ENCODE measurements at regions not wholly inside any gene's neighbourhood (a gene's known extent, or its start where the extent isn't known, plus 50 kb on each side); places are given as distances from the start of the nearest gene placed in this dataset.
"Not testable (repeated sequence)": the region's sequence is repeated elsewhere in the genome, so short reads cannot be mapped to it uniquely, and the experiment has no call there.

GRCh38 chr16:88221001-88221761 lies 161.6 kb upstream of the ZNF469 start:
- WGBS, 2 donors, result 57 to 75% methylated on average over 20 to 21 of the region's 29 CpGs
- H3K27ac ChIP-seq; DNase-seq; H3K4me1 ChIP-seq; H3K4me3 ChIP-seq (replicated peaks in 1 of 3); intact Hi-C loops (cut with DNase I); H3K36me3 ChIP-seq; H3K27me3 ChIP-seq; H3K9me3 ChIP-seq: not testable (repeated sequence)

- DNase-seq; H3K4me1 ChIP-seq; H3K9me3 ChIP-seq; H3K27ac ChIP-seq; intact Hi-C loops (cut with DNase I); H3K4me3 ChIP-seq (replicated peaks in 1 of 3); H3K27me3 ChIP-seq; H3K36me3 ChIP-seq: not testable (repeated sequence)
- WGBS, 2 donors, result 84% methylated on average over 18 of the region's 18 CpGs
Measured at GRCh38 chr16:88223696-88224095, 159.1 kb upstream of the ZNF469 start.

DNA sequence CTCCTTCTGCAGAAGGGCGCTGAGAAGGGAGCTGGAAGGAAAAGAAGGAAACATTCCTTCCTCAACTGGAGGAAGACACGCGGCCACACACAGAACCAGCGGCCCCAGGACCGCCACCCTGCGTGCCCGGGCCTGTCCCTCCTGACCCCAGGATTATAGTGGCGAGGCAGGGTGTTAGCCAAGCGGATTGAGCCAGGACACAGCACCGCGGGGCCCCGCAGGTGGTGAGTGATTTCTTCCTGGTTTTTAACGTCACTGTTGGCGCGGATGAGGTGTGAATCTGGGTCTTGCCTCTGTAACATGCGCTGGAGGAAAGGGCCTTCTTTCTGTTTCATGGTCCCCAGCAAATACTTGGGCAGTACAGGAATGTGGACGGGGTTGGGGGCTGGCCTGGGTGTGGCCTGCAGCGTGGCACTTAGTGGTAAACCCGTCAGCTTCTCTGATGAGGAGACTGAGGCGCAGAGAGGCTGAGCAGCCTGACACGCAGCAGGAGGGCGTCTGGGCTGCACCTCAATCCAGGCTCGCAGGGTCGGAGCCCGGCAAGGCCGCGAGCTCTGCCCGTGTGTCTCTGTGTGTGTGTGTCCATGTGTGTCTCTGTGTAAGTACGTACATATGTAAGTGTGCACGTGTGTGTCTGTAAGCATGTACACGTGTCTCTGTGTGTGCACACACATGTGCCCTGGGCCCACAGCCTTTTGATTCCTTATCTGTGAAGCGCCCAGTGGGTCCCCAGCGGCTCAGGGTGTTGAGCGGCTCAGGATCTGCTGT lies 158.4 kb upstream of the ZNF469 start:
- H3K27me3 ChIP-seq; H3K27ac ChIP-seq; intact Hi-C loops (cut with DNase I); H3K4me3 ChIP-seq (replicated peaks in 1 of 3); H3K36me3 ChIP-seq; H3K9me3 ChIP-seq; H3K4me1 ChIP-seq; DNase-seq: not testable (repeated sequence)
- 83 to 91% methylated on average over 8 to 23 of the region's 34 CpGs for WGBS, 2 donors

DNA sequence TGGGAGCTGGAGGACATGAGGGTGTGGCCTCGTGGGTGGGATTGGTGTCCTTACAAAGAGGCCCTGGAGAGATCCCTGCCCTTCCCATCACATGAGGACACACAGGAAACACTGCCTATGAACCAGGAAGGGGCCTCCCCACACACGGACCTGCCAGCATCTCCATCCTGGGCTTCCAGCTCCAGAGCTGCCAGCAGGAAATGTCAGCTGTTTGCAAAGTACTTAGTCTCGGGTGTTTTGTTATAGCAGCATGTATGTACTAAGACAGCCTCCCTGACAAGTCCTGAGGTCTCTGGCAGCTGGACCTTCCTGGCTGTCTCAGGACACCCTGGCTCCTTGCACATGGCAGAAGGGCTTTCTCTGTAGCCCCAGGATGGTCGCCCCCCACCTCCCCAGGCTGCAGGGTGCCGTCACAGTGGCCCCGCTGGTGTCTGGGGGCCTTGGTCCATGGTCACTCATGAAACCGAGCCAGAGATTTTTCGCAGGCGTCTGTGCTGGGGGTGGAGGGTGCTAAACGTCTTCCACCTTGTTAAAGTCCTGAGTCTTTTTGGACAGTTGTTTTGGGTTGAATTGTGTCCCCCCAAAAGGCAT lies 157.0 kb upstream of the ZNF469 start:
- intact Hi-C loops (cut with DNase I); H3K27me3 ChIP-seq; H3K9me3 ChIP-seq; H3K4me1 ChIP-seq; H3K27ac ChIP-seq; H3K36me3 ChIP-seq; DNase-seq; H3K4me3 ChIP-seq (replicated peaks in 1 of 3): not testable (repeated sequence)
- 90% methylated on average over 6 of the region's 10 CpGs for WGBS, 2 donors

- H3K4me1 ChIP-seq; H3K27ac ChIP-seq; H3K4me3 ChIP-seq (replicated peaks in 1 of 3); DNase-seq; intact Hi-C loops (cut with DNase I); H3K9me3 ChIP-seq; H3K27me3 ChIP-seq; H3K36me3 ChIP-seq: not testable (repeated sequence)
- 88 to 90% methylated on average over 13 of the region's 14 CpGs for WGBS, 2 donors
Measured at GRCh38 chr16:88226302-88226701, 156.5 kb upstream of the ZNF469 start.

- intact Hi-C loops (cut with DNase I); H3K27me3 ChIP-seq: not testable (repeated sequence)
- WGBS, 2 donors, result 80 to 89% methylated on average over 22 to 35 of the region's 35 CpGs
Measured at GRCh38 chr16:88227026-88227721, 155.6 kb upstream of the ZNF469 start.

DNA sequence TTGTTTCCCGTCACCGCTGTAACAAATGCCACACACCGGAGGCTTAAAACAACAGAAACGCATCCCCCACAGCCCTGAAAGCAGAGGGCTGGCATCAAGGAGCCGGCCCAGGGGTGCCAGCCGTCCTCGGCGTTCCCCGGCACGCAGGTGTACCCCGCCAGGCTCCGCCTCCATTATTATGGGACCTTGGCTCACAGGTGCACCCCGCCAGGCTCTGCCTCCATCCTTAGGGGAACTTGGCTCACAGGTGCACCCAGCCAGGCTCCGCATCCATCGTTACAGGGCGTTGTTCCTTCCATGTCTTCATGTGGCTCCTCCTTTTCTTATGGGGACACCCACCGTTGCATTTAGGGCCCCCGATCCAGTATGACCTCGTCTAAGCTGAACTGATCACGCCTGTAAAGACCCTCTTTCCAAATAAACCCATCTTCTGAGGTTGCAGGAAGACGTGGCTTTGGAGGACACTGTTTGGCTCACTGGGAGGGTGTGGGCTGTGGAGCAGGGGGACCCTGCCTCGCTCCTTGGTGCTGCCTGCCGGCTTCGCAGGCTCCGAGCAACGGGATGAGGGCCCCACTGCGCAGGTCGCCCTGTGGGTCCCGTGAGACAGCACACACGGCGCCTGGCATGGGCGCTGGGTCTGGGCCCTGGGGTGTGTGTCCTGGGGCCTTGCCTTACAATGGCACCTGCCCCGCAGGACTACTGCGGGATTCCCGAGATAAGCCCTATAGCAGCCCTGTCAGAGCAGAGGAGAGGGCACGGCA lies 154.9 kb upstream of the ZNF469 start:
- H3K36me3 ChIP-seq; DNase-seq; H3K27ac ChIP-seq; H3K4me3 ChIP-seq (replicated peaks in 1 of 3); H3K9me3 ChIP-seq; H3K27me3 ChIP-seq; H3K4me1 ChIP-seq; intact Hi-C loops (cut with DNase I): not testable (repeated sequence)
- 91 to 94% methylated on average over 24 to 31 of the region's 36 CpGs for WGBS, 2 donors

More at GRCh38 chr16:88227026-88227721, 155.6 kb upstream of the ZNF469 start:
- H3K9me3 ChIP-seq; H3K4me1 ChIP-seq; H3K4me3 ChIP-seq (replicated peaks in 1 of 3); H3K36me3 ChIP-seq; DNase-seq; H3K27ac ChIP-seq: not testable (repeated sequence)

DNA sequence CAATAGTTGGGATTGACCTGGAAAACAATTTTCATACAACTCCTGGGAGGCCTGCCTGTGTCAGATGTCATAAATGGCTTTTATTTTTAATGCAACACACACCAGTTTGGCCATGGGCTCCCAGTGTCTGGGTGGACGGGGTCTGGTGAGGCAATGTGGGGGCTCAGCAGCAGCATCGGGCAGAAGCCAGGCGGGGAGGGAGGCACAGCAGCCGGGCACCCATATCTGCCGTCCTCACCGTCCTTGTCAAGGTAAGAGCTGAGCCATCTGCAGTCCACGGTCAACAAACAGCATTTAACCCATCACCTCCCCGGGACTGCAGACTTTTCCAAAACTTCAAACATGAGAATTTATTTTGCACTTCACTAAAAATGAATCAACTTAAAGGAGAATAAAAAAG lies 154.0 kb upstream of the ZNF469 start:
- H3K27me3 ChIP-seq; H3K27ac ChIP-seq; DNase-seq; intact Hi-C loops (cut with DNase I); H3K4me3 ChIP-seq (replicated peaks in 1 of 3); H3K9me3 ChIP-seq; H3K36me3 ChIP-seq: not testable (repeated sequence)
- peaks cover 7 to 13% of the 10 kb centered on the region in 2 donors for H3K4me1 ChIP-seq
- WGBS, 2 donors, result 82% methylated on average over 8 of the region's 8 CpGs

DNA sequence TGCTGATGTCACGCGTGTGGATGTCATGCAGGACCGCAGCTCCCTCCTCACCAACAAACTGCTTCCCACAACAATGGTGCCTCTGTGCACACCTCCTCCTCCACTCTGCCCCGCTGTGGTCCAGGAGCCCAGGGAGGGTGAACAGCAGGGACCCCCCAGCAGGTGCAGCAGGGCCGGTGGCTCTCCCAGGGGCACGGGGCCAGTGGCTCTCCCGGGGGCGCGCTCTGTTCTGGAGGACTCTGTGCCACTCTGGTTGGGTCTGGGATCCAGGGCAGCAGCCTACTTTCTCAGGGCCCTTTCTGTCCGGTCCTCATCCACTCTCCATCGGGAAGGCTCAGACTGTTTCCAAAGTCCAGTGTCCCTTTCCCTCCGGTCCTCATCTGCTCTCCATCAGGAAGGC lies 153.0 kb upstream of the ZNF469 start:
- H3K4me3 ChIP-seq (replicated peaks in 1 of 3); H3K36me3 ChIP-seq; H3K27me3 ChIP-seq; intact Hi-C loops (cut with DNase I); H3K9me3 ChIP-seq; DNase-seq; H3K27ac ChIP-seq: not testable (repeated sequence)
- WGBS, 2 donors, result 97 to 100% methylated on average over 3 to 8 of the region's 12 CpGs
- H3K4me1 ChIP-seq, result peaks cover 7 to 17% of the 10 kb centered on the region in 2 donors

GRCh38 chr16:88230276-88230966 lies 152.3 kb upstream of the ZNF469 start:
- H3K36me3 ChIP-seq; intact Hi-C loops (cut with DNase I); H3K4me3 ChIP-seq (replicated peaks in 1 of 3); DNase-seq; H3K9me3 ChIP-seq; H3K27ac ChIP-seq; H3K27me3 ChIP-seq: not testable (repeated sequence)
- 96 to 100% methylated on average over 4 to 8 of the region's 24 CpGs for WGBS, 2 donors
- H3K4me1 ChIP-seq, result peaks cover 7 to 22% of the 10 kb centered on the region in 2 donors

GRCh38 chr16:88230967-88231615 lies 151.7 kb upstream of the ZNF469 start:
- H3K36me3 ChIP-seq; H3K27ac ChIP-seq; H3K27me3 ChIP-seq; DNase-seq; intact Hi-C loops (cut with DNase I); H3K4me3 ChIP-seq (replicated peaks in 1 of 3); H3K9me3 ChIP-seq: not testable (repeated sequence)
- peaks cover 7 to 26% of the 10 kb centered on the region in 2 donors for H3K4me1 ChIP-seq
- WGBS, 2 donors, result 91 to 94% methylated on average over 10 to 12 of the region's 19 CpGs
